Stimulated activated naive CD4-positive, alpha-beta T cell (primary cell): ENCODE measurements at regions not wholly inside any gene's neighbourhood (a gene's known extent, or its start where the extent isn't known, plus 50 kb on each side); places are given as distances from the start of the nearest gene placed in this dataset.
"Not testable (repeated sequence)": the region's sequence is repeated elsewhere in the genome, so short reads cannot be mapped to it uniquely, and the experiment has no call there.

Source experiments
- DNase-seq, 6 experiments: peaks; one replicate each; lab custom pipeline; 2025; lab: John Stamatoyannopoulos, UW

DNA sequence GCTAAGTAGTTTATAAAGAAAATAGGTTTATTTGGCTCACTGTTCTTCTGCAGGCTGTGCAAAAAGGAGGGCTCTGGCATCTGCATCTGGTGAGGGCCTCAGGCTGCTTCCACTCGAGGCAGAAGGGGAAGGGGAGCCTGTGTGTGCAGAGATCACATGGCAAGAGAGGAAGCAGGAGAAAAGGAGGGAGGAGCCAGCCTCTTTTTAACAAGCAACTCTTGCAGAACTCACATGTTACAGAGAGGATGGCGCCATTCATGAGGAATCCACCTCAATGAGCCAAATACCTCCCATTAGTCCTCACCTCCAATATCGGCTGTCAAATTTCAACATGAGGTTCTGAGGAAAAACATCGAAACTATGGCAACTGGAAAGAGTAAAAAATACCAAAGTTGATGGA lies 666.6 kb upstream of the SLC35B3 start:
- no peak for DNase-seq

GRCh38 chr6:9100869-9101580 lies 665.7 kb upstream of the SLC35B3 start:
- DNase-seq = no peak

DNA sequence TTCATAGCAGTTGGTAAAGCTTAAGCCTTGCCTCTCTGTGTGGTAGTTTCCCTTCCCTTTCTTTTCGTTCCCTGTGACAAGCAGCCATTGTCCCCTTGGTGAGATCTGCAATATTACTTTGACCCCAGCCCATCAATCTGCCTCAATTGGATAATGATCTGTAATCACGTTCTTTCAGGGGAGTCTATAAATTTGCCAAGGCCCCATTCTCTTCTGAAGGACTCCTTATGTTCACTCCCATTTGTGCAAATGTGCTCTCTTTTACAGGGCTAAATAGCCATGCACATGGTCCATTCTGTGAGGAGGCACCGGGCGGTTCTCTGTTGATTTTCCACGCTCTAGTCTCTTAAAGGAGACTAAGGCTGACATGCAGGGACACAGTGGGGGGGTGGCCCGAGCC lies 660.4 kb upstream of the SLC35B3 start:
- no peak for DNase-seq

GRCh38 chr6:9095137-9095536 lies 659.8 kb upstream of the SLC35B3 start:
- DNase-seq = no peak

DNA sequence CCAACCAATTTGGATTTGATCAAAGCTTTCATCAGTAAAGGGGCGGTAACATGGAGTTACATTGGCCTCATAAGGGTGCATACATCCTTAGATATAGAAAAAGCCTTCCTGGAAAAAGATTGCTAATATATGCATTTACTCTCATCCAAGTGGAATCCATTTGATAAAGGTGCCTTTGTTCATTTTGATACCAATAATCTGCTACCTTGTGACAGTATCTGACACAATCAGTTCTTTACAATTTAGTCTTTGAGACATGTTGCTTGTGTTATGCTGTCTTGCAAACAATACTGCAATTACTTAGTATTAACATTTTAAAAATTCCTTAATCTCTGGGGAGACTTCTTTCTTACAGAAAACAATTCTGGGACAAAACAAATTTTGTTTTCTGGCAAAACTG lies 654.4 kb upstream of the SLC35B3 start:
- DNase-seq = no peak

GRCh38 chr6:9087470-9087869 lies 652.1 kb upstream of the SLC35B3 start:
- no peak for DNase-seq

DNA sequence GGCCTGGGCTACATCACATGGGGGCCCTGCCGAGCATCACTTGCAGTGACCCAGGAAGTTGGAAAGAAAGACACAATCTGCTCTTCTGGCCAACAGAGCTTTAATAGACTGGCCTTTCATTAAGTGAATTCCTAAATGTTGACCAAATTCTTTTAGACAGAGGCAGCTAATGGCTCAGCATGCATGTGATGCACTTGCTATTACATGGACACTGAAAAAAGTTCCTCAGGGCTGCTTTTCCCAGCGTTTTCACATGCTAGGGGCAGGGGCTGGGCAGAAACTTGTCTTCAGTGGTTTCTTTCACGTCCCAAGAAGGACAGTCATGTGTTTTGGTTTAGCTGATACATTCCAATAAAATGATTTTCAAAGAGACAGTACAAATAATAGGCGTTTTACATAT lies 651.0 kb upstream of the SLC35B3 start:
- DNase-seq = no peak

GRCh38 chr6:9085709-9086070 lies 650.3 kb upstream of the SLC35B3 start:
- DNase-seq = no peak

GRCh38 chr6:9085054-9085708 lies 649.8 kb upstream of the SLC35B3 start:
- no peak for DNase-seq

GRCh38 chr6:9083108-9083507 lies 647.8 kb upstream of the SLC35B3 start:
- DNase-seq = no peak

DNA sequence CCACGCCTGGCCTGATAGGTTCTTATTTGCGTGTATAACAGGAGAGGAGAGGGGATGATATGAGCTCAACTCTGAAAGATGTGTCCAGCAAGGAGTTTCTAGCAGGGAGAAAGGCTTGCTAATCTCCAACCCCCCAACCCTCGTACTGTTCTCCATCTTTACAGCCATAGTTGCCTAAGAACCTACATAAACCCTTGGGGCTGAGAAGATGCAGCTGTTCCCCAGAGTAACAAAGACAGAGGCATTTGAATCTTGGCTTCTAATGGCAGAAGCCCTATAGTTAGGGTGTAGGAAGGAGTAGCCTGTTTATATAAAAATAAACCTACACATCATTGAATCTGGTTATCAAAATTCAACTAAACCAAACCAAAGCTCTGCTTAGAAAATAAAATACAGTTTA lies 631.4 kb upstream of the SLC35B3 start:
- no peak for DNase-seq

- DNase-seq = no peak
Measured at GRCh38 chr6:9064156-9064555, 628.8 kb upstream of the SLC35B3 start.

DNA sequence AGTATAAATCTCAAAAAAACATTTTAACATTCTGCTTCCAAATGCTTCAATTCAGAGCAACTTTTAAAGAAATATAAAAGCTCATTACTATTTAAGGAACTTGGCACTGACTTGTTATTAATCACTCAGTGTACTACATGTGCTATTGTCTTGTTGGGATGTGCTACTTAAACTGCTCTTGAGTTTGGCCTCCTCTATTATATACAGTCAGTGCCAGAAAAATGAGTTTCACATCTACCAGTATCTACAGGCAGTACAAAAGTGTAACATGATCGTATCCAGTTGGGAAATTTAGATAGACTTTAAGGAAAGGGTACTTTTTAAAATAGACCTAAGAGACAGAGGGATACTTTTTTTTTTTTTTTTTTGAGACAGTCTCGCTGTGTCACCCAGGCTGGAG lies 627.3 kb upstream of the SLC35B3 start:
- no peak for DNase-seq

DNA sequence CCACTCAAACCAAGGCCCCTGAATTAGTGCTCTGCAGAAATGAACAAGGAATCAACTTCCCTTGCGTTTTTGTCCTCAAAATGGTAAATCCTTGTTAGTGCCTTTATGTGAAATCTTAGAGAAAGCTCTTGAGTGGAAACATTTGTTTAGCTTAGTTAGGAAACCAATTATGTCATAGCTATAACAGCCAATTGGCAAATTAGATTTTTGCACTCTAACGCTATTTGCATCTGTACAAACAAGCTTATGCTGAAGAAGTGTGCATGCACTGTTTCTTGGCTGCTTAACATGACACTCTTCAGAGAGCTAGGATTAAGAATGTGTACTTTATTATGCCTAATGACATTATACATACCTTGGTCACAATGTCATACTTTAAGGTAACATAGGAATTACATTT lies 622.6 kb upstream of the SLC35B3 start:
- no peak for DNase-seq

DNA sequence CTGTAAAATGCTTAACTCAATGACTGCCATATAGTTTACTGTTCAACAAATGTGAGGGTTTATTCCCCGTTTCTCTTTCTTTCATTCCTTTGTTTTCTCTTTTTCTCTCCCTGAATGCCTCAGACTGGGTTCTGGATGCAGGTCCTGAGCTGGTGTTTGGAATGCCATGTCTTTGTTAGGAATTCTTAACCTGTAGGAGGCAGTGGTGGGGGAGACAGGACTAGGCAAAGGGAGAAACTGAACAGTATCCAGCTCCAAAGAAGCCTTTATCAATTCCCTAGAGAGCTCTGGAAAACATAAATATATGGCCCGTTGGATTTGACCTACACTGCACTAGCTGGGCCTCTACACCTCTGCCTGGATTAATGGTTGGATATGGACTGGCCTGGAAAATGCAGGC lies 621.2 kb upstream of the SLC35B3 start:
- DNase-seq = no peak

- no peak for DNase-seq
Measured at GRCh38 chr6:9044426-9044825, 609.1 kb upstream of the SLC35B3 start.

DNA sequence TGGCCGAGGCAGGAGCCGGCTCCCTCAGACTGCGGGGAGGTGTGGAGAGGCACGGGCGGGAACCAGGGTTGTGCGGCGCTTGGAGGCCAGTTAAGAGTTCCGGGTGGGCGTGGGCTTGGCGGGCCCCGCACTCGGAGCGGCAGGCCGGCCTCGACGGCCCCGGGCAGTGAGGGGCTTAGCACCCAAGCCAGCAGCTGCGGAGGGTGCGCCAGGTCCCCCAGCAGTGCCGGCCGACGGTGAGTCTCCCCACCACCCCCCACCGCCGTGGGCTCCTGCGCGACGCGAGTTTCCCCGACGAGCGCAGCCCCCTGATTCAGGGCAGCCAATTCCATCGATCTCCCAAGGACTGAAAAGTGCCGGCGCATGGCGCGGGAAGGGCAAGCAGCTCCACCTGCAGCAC lies 605.4 kb upstream of the SLC35B3 start:
- no peak for DNase-seq

- DNase-seq = no peak
Measured at GRCh38 chr6:9039258-9039657, 603.9 kb upstream of the SLC35B3 start.

GRCh38 chr6:9028086-9028485 lies 592.7 kb upstream of the SLC35B3 start:
- no peak for DNase-seq

GRCh38 chr6:9025796-9026394 lies 590.5 kb upstream of the SLC35B3 start:
- no peak for DNase-seq

- no peak for DNase-seq
Measured at GRCh38 chr6:9025228-9025627, 589.9 kb upstream of the SLC35B3 start.

DNA sequence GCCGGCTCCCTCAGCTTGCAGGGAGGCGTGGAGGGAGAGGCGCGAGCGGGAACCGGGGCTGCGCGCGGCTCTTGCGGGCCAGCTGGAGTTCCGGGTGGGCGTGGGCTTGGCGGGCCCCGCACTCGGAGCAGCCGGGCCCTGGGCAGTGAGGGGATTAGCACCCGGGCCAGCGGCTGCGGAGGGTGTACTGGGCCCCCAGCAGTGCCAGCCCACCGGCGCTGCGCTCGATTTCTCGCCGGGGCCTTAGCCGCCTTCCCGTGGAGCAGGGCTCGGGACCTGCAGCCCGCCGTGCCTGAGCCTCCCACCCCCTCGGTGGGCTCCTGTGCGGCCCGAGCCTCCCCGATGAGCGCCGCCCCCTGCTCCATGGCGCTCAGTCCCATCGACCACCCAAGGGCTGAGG lies 588.9 kb upstream of the SLC35B3 start:
- DNase-seq = not testable (repeated sequence)

- DNase-seq = no peak
Measured at GRCh38 chr6:9020001-9020400, 584.7 kb upstream of the SLC35B3 start.

DNA sequence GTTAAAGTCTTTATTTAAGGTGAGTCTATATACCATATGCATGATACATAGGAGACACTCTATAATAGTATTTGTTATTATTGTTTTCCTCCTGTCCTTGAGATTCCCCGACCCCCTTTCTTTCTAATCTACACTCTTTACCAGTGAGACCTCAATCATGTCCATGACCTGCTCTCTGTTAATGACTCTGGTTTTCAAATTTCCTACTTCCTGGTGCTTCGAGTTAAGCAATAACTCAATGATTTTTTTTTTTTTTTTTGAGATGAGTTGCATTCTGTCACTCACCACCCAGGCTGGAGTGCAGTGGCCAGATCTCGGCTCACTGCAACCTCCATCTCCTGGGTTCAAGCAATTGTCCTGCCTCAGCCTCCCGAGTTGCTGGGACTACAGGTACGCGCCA lies 574.6 kb upstream of the SLC35B3 start:
- DNase-seq = no peak
